PFSK-1 (cell line): ENCODE measurements at regions not wholly inside any gene's neighbourhood (a gene's known extent, or its start where the extent isn't known, plus 50 kb on each side); places are given as distances from the start of the nearest gene placed in this dataset.

ENCODE experiments used
- POLR2AphosphoS5 ChIP-seq: IDR thresholded peaks from 2 replicates; pipeline ENCODE4 v1.6.1; 2012; ENCODE audit warnings: low read depth, mild to moderate bottlenecking, control low read depth, low read length, moderate library complexity
- TF ChIP-seq, protein P1 (sequence below), 2 experiments: IDR thresholded peaks; 2 replicates each; pipeline versions ENCODE4 v1.6.1 to v1.8.0; 2011 to 2012; ENCODE audit warnings: low read depth in 2 of 2, low read length in 2 of 2, control low read depth in 1 of 2, inconsistent platforms in 1 of 2, mild to moderate bottlenecking in 1 of 2, moderate library complexity in 1 of 2; ENCODE audit not compliant: insufficient read depth in 1 of 2

- no peak for TF ChIP-seq POLR2AphosphoS5
- TF ChIP-seq, protein P1, sequence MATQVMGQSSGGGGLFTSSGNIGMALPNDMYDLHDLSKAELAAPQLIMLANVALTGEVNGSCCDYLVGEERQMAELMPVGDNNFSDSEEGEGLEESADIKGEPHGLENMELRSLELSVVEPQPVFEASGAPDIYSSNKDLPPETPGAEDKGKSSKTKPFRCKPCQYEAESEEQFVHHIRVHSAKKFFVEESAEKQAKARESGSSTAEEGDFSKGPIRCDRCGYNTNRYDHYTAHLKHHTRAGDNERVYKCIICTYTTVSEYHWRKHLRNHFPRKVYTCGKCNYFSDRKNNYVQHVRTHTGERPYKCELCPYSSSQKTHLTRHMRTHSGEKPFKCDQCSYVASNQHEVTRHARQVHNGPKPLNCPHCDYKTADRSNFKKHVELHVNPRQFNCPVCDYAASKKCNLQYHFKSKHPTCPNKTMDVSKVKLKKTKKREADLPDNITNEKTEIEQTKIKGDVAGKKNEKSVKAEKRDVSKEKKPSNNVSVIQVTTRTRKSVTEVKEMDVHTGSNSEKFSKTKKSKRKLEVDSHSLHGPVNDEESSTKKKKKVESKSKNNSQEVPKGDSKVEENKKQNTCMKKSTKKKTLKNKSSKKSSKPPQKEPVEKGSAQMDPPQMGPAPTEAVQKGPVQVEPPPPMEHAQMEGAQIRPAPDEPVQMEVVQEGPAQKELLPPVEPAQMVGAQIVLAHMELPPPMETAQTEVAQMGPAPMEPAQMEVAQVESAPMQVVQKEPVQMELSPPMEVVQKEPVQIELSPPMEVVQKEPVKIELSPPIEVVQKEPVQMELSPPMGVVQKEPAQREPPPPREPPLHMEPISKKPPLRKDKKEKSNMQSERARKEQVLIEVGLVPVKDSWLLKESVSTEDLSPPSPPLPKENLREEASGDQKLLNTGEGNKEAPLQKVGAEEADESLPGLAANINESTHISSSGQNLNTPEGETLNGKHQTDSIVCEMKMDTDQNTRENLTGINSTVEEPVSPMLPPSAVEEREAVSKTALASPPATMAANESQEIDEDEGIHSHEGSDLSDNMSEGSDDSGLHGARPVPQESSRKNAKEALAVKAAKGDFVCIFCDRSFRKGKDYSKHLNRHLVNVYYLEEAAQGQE (IDR thresholded peaks at IDR 0.05; ENCODE audit: insufficient read depth in 1 of 2, low read depth in 2 of 2, low read length in 2 of 2): no peak
Observed at GRCh38 chr2:152879275-152879674, 160.9 kb downstream of the ARL6IP6 start.
